Fibroblast of mammary gland (primary cell): ENCODE measurements at regions not wholly inside any gene's neighbourhood (a gene's known extent, or its start where the extent isn't known, plus 50 kb on each side); places are given as distances from the start of the nearest gene placed in this dataset.

Source experiments
- DNase-seq: peaks from one replicate; pipeline ENCODE4 v3.0.0-alpha.2; 2010; ENCODE audit warnings: low read depth
- H3K4me3 ChIP-seq: 2 replicates; pipeline ENCODE4 v1.5.1; 2011; ENCODE audit warnings: low read depth, mild to moderate bottlenecking, low read length, moderate library complexity; ENCODE audit not compliant: control insufficient read depth
- TF ChIP-seq, protein P1 (sequence below): conservative IDR thresholded peaks from 2 replicates; pipeline ENCODE4 v1.5.1; 2011; ENCODE audit warnings: low read depth, low read length, inconsistent platforms; ENCODE audit not compliant: control insufficient read depth, insufficient read depth

- no peak for DNase-seq
- TF ChIP-seq, protein P1, sequence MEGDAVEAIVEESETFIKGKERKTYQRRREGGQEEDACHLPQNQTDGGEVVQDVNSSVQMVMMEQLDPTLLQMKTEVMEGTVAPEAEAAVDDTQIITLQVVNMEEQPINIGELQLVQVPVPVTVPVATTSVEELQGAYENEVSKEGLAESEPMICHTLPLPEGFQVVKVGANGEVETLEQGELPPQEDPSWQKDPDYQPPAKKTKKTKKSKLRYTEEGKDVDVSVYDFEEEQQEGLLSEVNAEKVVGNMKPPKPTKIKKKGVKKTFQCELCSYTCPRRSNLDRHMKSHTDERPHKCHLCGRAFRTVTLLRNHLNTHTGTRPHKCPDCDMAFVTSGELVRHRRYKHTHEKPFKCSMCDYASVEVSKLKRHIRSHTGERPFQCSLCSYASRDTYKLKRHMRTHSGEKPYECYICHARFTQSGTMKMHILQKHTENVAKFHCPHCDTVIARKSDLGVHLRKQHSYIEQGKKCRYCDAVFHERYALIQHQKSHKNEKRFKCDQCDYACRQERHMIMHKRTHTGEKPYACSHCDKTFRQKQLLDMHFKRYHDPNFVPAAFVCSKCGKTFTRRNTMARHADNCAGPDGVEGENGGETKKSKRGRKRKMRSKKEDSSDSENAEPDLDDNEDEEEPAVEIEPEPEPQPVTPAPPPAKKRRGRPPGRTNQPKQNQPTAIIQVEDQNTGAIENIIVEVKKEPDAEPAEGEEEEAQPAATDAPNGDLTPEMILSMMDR, result no peak
- no peak overlapping the region for H3K4me3 ChIP-seq
These were observed 247.0 kb upstream of the IRX4 start for GRCh38 chr5:2129568-2130272.

GRCh38 chr5:2128686-2129355, 246.1 kb upstream of the IRX4 start:
- TF ChIP-seq, protein P1, result no peak
- no peak for DNase-seq
- no peak overlapping the region for H3K4me3 ChIP-seq

GRCh38 chr5:2126512-2126911, 243.8 kb upstream of the IRX4 start:
- no peak for DNase-seq
- H3K4me3 ChIP-seq, result no peak overlapping the region
- TF ChIP-seq, protein P1, result no peak

- TF ChIP-seq, protein P1, result no peak
- no peak overlapping the region for H3K4me3 ChIP-seq
- no peak for DNase-seq
These were observed 243.2 kb upstream of the IRX4 start for GRCh38 chr5:2125901-2126265.

DNA sequence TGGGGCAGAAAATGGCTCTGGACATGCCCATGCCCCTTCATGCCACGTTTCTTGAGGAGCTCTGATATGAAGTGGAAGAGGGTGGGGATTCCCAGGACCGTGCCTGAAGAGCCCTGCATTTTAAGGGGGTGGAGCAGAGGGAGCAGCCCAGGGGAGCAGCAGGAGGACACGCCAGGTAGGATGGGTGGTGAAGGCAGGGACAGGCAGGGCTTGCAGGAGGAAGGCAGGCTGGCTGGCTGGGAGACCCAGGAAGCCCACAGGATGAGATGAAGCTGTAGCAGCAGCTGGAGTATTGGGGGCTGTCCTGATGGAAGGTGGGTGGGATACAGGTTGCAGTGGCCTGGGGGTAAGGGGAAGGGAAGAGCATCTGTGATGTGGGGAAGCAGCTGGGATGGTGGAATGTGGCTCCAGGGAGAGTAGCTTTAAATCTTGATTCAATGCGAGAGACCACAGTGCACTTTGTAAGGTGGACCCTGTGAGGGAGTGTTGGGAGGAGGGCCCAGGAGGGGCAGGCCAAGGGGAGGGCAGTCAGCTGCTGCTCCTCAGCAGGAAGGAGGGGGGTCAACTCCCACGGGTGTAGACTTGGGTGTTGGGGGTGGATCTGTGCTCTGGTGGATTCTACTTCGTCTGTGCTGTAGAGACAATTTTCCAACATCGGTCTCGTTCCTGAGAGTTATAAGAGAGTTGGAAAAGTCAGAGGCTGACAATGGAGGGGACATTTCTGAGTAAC, 242.6 kb upstream of the IRX4 start:
- DNase-seq, result no peak
- TF ChIP-seq, protein P1, result no peak
- H3K4me3 ChIP-seq, result no peak overlapping the region

- no peak for DNase-seq
- H3K4me3 ChIP-seq, result no peak overlapping the region
- TF ChIP-seq, protein P1, result no peak
These were observed 241.9 kb upstream of the IRX4 start for GRCh38 chr5:2124434-2125170.
